Endothelial cell of umbilical vein (primary cell): ENCODE measurements at regions not wholly inside any gene's neighbourhood (a gene's known extent, or its start where the extent isn't known, plus 50 kb on each side); places are given as distances from the start of the nearest gene placed in this dataset.

ENCODE experiments used
- BruUV-seq: library from RNA; stranded (reverse); fragments of 400-500 nt; replicated peaks from 2 replicates; lab custom pipeline; 2021; lab: Mats Ljungman, UMichigan
- CTCF ChIA-PET: fragments of 300-600, 350-600 bp; sonication (Branson Sonifier 250); formaldehyde crosslinking; loops from one replicate; lab custom pipeline; 2021; ENCODE audit warnings: antibody characterized with exemption, inconsistent platforms; lab: Charles Lee
- POLR2A ChIA-PET: fragments of 300-600, 350-600 bp; sonication (Branson Sonifier 250); formaldehyde crosslinking; loops from one replicate; lab custom pipeline; 2021; ENCODE audit warnings: antibody characterized with exemption, inconsistent platforms; lab: Charles Lee
- DNase-seq: peaks from one replicate; pipeline ENCODE4 v3.0.0-alpha.2; 2011; ENCODE audit warnings: low read depth, low spot score
- FAIRE-seq: peaks from 2 replicates; lab custom pipeline; 2011; peaks lifted over from hg19 to GRCh38; lab: Jason Lieb, UNC
- H2AFZ ChIP-seq: 2 replicates; pipeline ENCODE4 v1.6.0; 2012; ENCODE audit warnings: low read depth, low read length, control low read depth, inconsistent platforms
- H3K27ac ChIP-seq: 2 replicates; pipeline ENCODE4 v1.5.1; 2011; ENCODE audit warnings: low read depth, mild to moderate bottlenecking, control low read depth, low read length, moderate library complexity; ENCODE audit not compliant: insufficient read depth
- H3K27me3 ChIP-seq, 2 experiments: 2 replicates each; pipeline versions ENCODE4 v1.6.0 to v1.6.1; 2011; ENCODE audit warnings: low read length in 2 of 2, mixed read lengths in 1 of 2; ENCODE audit not compliant: control insufficient read depth in 2 of 2, insufficient read depth in 2 of 2
- H3K36me3 ChIP-seq, 2 experiments: 2 replicates in 1 of 2; 3 replicates in 1 of 2; pipeline ENCODE4 v1.5.1; 2011; ENCODE audit warnings: low read length in 2 of 2, mild to moderate bottlenecking in 1 of 2, moderate library complexity in 1 of 2; ENCODE audit not compliant: control insufficient read depth in 2 of 2, insufficient read depth in 2 of 2; ENCODE audit errors: extremely low read depth in 1 of 2
- H3K4me1 ChIP-seq: 3 replicates; pipeline ENCODE4 v1.5.1; 2011; ENCODE audit warnings: mild to moderate bottlenecking, low read length; ENCODE audit not compliant: control insufficient read depth, insufficient read depth; ENCODE audit errors: extremely low read depth
- H3K4me2 ChIP-seq: 2 replicates; pipeline ENCODE4 v1.6.1; 2011; ENCODE audit warnings: low read length, control low read depth, mixed read lengths; ENCODE audit not compliant: insufficient read depth
- H3K4me3 ChIP-seq, 3 experiments: fragments of 200-600 bp in 1 of 3; sonication (generic), shearing (Covaris generic) in 1 of 3; replicated peaks in 1 of 3; 2 replicates each; pipeline ENCODE4 v1.5.1; 2011 to 2016; ENCODE audit warnings: control low read depth in 3 of 3, low read length in 3 of 3, mild to moderate bottlenecking in 2 of 3, inconsistent platforms in 1 of 3, low read depth in 1 of 3, moderate library complexity in 1 of 3; ENCODE audit not compliant: insufficient read depth in 1 of 3
- H3K79me2 ChIP-seq: 2 replicates; pipeline ENCODE4 v1.6.0; 2012; ENCODE audit warnings: low read length, inconsistent platforms; ENCODE audit not compliant: control insufficient read depth, insufficient read depth
- H3K9ac ChIP-seq: replicated peaks from 2 replicates; pipeline ENCODE3; 2011; ENCODE audit warnings: low read length, control low read depth; ENCODE audit not compliant: insufficient read depth; ENCODE audit errors: extremely low read depth
- H3K9me1 ChIP-seq: replicated peaks from 3 replicates; pipeline ENCODE4 v1.6.0; 2011; ENCODE audit warnings: mild to moderate bottlenecking, low read length; ENCODE audit not compliant: control insufficient read depth, insufficient read depth; ENCODE audit errors: extremely low read depth
- H3K9me3 ChIP-seq: replicated peaks from 2 replicates; pipeline ENCODE4 v1.5.1; 2012; ENCODE audit warnings: low read length, inconsistent platforms; ENCODE audit not compliant: control insufficient read depth, insufficient read depth
- H4K20me1 ChIP-seq: replicated peaks from 2 replicates; pipeline ENCODE3; 2011; ENCODE audit warnings: mild to moderate bottlenecking, low read length; ENCODE audit not compliant: control insufficient read depth, insufficient read depth; ENCODE audit errors: extremely low read depth
- EZH2 ChIP-seq: IDR thresholded peaks from 2 replicates; pipeline ENCODE4 v1.6.1; 2012; ENCODE audit warnings: borderline replicate concordance, low read depth, mild to moderate bottlenecking, moderate library complexity, low read length, inconsistent platforms; ENCODE audit not compliant: severe bottlenecking
- FOS ChIP-seq: IDR thresholded peaks from 2 replicates; pipeline ENCODE4 v1.6.1; 2011; ENCODE audit warnings: mild to moderate bottlenecking, low read length, moderate library complexity, borderline replicate concordance; ENCODE audit not compliant: insufficient read depth
- GATA2 ChIP-seq: IDR thresholded peaks from 2 replicates; pipeline ENCODE4 v1.7.0; 2011; ENCODE audit warnings: low read depth, mild to moderate bottlenecking, moderate library complexity, mixed read lengths, low read length; ENCODE audit not compliant: insufficient read length, insufficient read depth
- JUN ChIP-seq: IDR thresholded peaks from 2 replicates; pipeline ENCODE4 v1.6.1; 2011; ENCODE audit warnings: borderline replicate concordance, low read depth; ENCODE audit not compliant: insufficient read length, insufficient read depth
- MYC ChIP-seq: IDR thresholded peaks from one replicate; pipeline ENCODE4 v1.6.1; 2011; ENCODE audit warnings: mild to moderate bottlenecking, low read depth, low read length
- POLR2A ChIP-seq: IDR thresholded peaks from 2 replicates; pipeline ENCODE4 v1.6.1; 2012; ENCODE audit warnings: low read depth, mild to moderate bottlenecking, control low read depth, low read length
- POLR2AphosphoS5 ChIP-seq: IDR thresholded peaks from 2 replicates; pipeline ENCODE4 v1.6.1; 2012; ENCODE audit warnings: low read depth, mild to moderate bottlenecking, control low read depth, low read length, moderate library complexity; ENCODE audit not compliant: insufficient read depth
- dilution Hi-C: fragments of 300-500 bp; cut with MboI; formaldehyde crosslinking; loops from one replicate; pipeline ENCODE4 v1.15.0; 2019; ENCODE audit warnings: low sequenced_read_pairs; ENCODE audit not compliant: extremely low pct_ligation_motif_present
- intact Hi-C: fragments of 100-400 bp; cut with micrococcal nuclease; formaldehyde crosslinking; loops from one replicate; pipeline ENCODE4 v1.10.0; 2022
- TF ChIP-seq, protein P1 (sequence below): IDR thresholded peaks from 2 replicates; pipeline ENCODE4 v1.6.1; 2011; ENCODE audit not compliant: insufficient read depth, insufficient read length
- TF ChIP-seq, protein P2 (sequence below), 2 donors: IDR thresholded peaks; 1 replicate in 1 of 2; 2 replicates in 1 of 2; pipeline ENCODE4 v1.5.1; 2011; ENCODE audit warnings: low read length in 2 of 2, mild to moderate bottlenecking in 2 of 2, moderate library complexity in 2 of 2, control low read depth in 1 of 2, inconsistent platforms in 1 of 2, low read depth in 1 of 2; ENCODE audit not compliant: insufficient read depth in 1 of 2; ENCODE audit errors: extremely low read depth in 1 of 2

DNA sequence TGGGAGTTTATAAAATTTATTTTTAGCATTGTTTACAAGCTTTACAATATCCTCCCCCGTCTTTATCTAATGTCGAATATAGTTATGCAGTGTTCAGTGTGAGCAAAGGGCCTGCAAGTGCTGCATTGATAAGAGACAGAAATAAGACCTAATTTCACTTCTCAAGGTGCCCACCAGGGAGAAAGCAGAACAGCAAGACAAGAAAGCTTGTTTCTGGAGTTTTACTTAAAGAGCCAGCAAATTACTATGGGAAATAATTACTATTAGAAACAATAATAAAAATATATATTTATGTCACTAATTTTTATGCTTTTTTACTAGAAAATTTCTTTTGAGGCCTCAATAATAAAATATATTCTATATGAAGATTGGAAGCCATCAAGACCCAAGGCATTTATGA is 2677.7 kb downstream of the ARAP2 start:
- no peaks in the 10 kb centered on the region for H3K79me2 ChIP-seq
- CTCF ChIA-PET, result no interaction called here
- no TSS peak for BruUV-seq

More for the DNA sequence above, 2677.7 kb downstream of the ARAP2 start:
- no peaks in the 10 kb centered on the region for H3K9me3 ChIP-seq
- H3K4me2 ChIP-seq, result no peak overlapping the region
- intact Hi-C loops (no loop called here), dilution Hi-C loops (no loop called here)
- FAIRE-seq (no peak), DNase-seq (no peak)
- no peak overlapping the region for H3K27ac ChIP-seq
- TF ChIP-seq MYC, result no peak
- TF ChIP-seq EZH2, result no peak
- no peak for TF ChIP-seq POLR2A
- TF ChIP-seq JUN, result no peak
- TF ChIP-seq POLR2AphosphoS5, result no peak
- TF ChIP-seq, protein P1, sequence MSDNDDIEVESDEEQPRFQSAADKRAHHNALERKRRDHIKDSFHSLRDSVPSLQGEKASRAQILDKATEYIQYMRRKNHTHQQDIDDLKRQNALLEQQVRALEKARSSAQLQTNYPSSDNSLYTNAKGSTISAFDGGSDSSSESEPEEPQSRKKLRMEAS, result no peak
- no peak for TF ChIP-seq GATA2
- TF ChIP-seq FOS, result no peak
- TF ChIP-seq, protein P2, sequence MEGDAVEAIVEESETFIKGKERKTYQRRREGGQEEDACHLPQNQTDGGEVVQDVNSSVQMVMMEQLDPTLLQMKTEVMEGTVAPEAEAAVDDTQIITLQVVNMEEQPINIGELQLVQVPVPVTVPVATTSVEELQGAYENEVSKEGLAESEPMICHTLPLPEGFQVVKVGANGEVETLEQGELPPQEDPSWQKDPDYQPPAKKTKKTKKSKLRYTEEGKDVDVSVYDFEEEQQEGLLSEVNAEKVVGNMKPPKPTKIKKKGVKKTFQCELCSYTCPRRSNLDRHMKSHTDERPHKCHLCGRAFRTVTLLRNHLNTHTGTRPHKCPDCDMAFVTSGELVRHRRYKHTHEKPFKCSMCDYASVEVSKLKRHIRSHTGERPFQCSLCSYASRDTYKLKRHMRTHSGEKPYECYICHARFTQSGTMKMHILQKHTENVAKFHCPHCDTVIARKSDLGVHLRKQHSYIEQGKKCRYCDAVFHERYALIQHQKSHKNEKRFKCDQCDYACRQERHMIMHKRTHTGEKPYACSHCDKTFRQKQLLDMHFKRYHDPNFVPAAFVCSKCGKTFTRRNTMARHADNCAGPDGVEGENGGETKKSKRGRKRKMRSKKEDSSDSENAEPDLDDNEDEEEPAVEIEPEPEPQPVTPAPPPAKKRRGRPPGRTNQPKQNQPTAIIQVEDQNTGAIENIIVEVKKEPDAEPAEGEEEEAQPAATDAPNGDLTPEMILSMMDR (IDR thresholded peaks at IDR 0.05; ENCODE audit: extremely low read depth in 1 of 2, insufficient read depth in 1 of 2, low read depth in 1 of 2, low read length in 2 of 2), result no peak
- no peaks in the 10 kb centered on the region for H3K9me1 ChIP-seq
- H3K4me1 ChIP-seq, result no peaks in the 10 kb centered on the region
- no peak overlapping the region for H3K9ac ChIP-seq
- no peak overlapping the region for H3K4me3 ChIP-seq
- H4K20me1 ChIP-seq, result no peaks in the 10 kb centered on the region
- H3K27me3 ChIP-seq, result no peaks in the 10 kb centered on the region
- no peaks in the 10 kb centered on the region for H3K36me3 ChIP-seq
- POLR2A ChIA-PET, result no interaction called here
- H2AFZ ChIP-seq, result no peak overlapping the region
